ENCODE measurements at regions not wholly inside any gene's neighbourhood (a gene's known extent, or its start where the extent isn't known, plus 50 kb on each side); places are given as distances from the start of the nearest gene placed in this dataset.

DNA sequence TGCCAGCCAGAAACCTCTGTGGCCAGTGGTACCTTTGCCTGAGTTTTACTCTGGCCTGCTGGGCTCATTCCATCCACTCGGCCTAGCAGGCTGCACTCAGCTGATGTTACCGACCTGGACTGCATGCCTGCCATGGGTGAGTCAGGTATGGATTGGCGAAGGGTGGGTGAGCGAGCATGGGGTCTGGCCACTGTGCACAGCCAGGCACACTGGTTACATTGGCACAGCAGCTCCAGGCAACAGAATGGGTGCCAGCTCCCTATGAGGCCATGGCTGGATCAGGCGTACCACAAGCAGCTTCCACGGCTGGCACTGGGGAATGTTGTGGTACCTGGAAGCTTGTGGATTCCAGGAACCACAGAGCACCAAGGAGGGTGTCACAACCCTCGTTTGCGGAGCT is 685.7 kb downstream of the SLC16A7 start:
- ChIA-PET CTCF (no interaction called here), POLR2A (no interaction called here)
- Mint-ChIP-seq H3K4me3 (no peak overlapping the region), H3K36me3 (no peaks in the 10 kb centered on the region), H3K9me3 (peaks cover 6% of the 10 kb centered on the region; the same call in 1 of the 2 replicates), H3K4me1 (peaks cover 4% of the 10 kb centered on the region), H3K27me3 (ENCODE audit: low read depth) (no peaks in the 10 kb centered on the region), H3K27ac (no peak overlapping the region)
- DNase-seq (ENCODE audit: low spot score) (no peak), ATAC-seq (no peak)
- TF ChIP-seq, protein P1, sequence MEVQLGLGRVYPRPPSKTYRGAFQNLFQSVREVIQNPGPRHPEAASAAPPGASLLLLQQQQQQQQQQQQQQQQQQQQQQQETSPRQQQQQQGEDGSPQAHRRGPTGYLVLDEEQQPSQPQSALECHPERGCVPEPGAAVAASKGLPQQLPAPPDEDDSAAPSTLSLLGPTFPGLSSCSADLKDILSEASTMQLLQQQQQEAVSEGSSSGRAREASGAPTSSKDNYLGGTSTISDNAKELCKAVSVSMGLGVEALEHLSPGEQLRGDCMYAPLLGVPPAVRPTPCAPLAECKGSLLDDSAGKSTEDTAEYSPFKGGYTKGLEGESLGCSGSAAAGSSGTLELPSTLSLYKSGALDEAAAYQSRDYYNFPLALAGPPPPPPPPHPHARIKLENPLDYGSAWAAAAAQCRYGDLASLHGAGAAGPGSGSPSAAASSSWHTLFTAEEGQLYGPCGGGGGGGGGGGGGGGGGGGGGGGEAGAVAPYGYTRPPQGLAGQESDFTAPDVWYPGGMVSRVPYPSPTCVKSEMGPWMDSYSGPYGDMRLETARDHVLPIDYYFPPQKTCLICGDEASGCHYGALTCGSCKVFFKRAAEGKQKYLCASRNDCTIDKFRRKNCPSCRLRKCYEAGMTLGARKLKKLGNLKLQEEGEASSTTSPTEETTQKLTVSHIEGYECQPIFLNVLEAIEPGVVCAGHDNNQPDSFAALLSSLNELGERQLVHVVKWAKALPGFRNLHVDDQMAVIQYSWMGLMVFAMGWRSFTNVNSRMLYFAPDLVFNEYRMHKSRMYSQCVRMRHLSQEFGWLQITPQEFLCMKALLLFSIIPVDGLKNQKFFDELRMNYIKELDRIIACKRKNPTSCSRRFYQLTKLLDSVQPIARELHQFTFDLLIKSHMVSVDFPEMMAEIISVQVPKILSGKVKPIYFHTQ (CRISPR knock-in tag; IDR thresholded peaks at IDR 0.05): no peak
- TF ChIP-seq ZNF138 (CRISPR knock-in tag; conservative IDR thresholded peaks at IDR 0.05): no peak
- TF ChIP-seq, protein P2, sequence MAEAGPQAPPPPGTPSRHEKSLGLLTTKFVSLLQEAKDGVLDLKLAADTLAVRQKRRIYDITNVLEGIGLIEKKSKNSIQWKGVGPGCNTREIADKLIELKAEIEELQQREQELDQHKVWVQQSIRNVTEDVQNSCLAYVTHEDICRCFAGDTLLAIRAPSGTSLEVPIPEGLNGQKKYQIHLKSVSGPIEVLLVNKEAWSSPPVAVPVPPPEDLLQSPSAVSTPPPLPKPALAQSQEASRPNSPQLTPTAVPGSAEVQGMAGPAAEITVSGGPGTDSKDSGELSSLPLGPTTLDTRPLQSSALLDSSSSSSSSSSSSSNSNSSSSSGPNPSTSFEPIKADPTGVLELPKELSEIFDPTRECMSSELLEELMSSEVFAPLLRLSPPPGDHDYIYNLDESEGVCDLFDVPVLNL (CRISPR knock-in tag; IDR thresholded peaks at IDR 0.05; ENCODE audit: borderline replicate concordance, low read depth): no peak
- TF ChIP-seq FOXK1 (CRISPR knock-in tag; IDR thresholded peaks at IDR 0.05): no peak
- TF ChIP-seq, protein P3, sequence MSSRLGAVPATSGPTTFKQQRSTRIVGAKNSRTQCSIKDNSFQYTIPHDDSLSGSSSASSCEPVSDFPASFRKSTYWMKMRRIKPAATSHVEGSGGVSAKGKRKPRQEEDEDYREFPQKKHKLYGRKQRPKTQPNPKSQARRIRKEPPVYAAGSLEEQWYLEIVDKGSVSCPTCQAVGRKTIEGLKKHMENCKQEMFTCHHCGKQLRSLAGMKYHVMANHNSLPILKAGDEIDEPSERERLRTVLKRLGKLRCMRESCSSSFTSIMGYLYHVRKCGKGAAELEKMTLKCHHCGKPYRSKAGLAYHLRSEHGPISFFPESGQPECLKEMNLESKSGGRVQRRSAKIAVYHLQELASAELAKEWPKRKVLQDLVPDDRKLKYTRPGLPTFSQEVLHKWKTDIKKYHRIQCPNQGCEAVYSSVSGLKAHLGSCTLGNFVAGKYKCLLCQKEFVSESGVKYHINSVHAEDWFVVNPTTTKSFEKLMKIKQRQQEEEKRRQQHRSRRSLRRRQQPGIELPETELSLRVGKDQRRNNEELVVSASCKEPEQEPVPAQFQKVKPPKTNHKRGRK (CRISPR knock-in tag; IDR thresholded peaks at IDR 0.05; ENCODE audit: borderline replicate concordance): no peak
- TF ChIP-seq JAZF1 (CRISPR knock-in tag; IDR thresholded peaks at IDR 0.05): no peak
- TF ChIP-seq, protein P4, sequence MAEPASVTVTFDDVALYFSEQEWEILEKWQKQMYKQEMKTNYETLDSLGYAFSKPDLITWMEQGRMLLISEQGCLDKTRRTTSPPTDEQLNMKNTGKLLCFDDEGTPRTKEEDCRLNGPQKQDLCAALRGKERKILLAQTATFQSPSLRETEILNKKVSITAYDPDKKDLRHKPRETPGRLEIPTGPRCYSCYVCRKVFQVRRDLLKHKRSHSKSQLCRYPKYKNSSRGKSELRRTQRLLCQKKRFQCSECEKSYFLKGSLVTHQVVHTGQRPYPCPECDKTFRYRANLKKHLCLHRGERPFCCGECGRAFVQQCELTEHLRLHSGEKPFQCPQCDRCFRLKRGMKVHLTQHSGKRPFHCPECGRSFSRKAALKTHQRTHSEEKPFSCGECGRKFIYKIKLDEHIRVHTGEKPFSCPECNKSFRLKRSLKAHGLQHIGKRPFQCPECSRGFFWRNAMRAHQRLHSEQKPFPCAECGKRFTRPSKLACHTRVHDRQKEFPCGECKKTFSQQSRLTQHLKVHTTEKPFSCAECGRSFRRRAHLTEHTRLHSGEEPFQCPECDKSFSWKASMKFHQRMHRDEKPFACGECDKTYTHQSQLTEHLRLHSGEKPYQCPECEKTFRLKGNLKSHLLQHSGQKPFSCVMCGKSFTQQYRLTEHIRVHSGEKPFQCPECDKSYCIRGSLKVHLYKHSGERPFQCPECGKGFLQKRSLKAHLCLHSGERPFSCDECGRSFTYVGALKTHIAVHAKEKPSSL (CRISPR knock-in tag; conservative IDR thresholded peaks at IDR 0.05): no peak
- TF ChIP-seq, protein P5, sequence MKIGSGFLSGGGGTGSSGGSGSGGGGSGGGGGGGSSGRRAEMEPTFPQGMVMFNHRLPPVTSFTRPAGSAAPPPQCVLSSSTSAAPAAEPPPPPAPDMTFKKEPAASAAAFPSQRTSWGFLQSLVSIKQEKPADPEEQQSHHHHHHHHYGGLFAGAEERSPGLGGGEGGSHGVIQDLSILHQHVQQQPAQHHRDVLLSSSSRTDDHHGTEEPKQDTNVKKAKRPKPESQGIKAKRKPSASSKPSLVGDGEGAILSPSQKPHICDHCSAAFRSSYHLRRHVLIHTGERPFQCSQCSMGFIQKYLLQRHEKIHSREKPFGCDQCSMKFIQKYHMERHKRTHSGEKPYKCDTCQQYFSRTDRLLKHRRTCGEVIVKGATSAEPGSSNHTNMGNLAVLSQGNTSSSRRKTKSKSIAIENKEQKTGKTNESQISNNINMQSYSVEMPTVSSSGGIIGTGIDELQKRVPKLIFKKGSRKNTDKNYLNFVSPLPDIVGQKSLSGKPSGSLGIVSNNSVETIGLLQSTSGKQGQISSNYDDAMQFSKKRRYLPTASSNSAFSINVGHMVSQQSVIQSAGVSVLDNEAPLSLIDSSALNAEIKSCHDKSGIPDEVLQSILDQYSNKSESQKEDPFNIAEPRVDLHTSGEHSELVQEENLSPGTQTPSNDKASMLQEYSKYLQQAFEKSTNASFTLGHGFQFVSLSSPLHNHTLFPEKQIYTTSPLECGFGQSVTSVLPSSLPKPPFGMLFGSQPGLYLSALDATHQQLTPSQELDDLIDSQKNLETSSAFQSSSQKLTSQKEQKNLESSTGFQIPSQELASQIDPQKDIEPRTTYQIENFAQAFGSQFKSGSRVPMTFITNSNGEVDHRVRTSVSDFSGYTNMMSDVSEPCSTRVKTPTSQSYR (CRISPR knock-in tag; IDR thresholded peaks at IDR 0.05): no peak
- no peak for TF ChIP-seq ZNF423 (CRISPR knock-in tag; IDR thresholded peaks at IDR 0.05)
- no peak for TF ChIP-seq HMGA2 (CRISPR knock-in tag; IDR thresholded peaks at IDR 0.05)
- no peak for TF ChIP-seq MAX (CRISPR knock-in tag; IDR thresholded peaks at IDR 0.05)
- no peak for TF ChIP-seq TEAD1 (CRISPR knock-in tag; IDR thresholded peaks at IDR 0.05)
- no peak for TF ChIP-seq TP53 (CRISPR knock-in tag; IDR thresholded peaks at IDR 0.05)

- Mint-ChIP-seq H3K9me3 (peaks cover 53% of the 10 kb centered on the region), H3K36me3 (peaks cover 36% of the 10 kb centered on the region), H3K27ac (no peak overlapping the region), H3K27me3 (ENCODE audit: low read depth) (no peaks in the 10 kb centered on the region), H3K4me1 (no peaks in the 10 kb centered on the region), H3K4me3 (no peak overlapping the region)
- ATAC-seq (no peak), DNase-seq (ENCODE audit: low spot score) (no peak)
- ChIA-PET CTCF (no interaction called here), POLR2A (no interaction called here)
- TF ChIP-seq FOXP1 (CRISPR knock-in tag; IDR thresholded peaks at IDR 0.05; ENCODE audit: borderline replicate concordance) (no peak), IRF2 (CRISPR knock-in tag; IDR thresholded peaks at IDR 0.05; ENCODE audit: borderline replicate concordance, low read depth) (no peak), IRF1 (CRISPR knock-in tag; IDR thresholded peaks at IDR 0.05) (no peak)
- TF ChIP-seq, protein P6, sequence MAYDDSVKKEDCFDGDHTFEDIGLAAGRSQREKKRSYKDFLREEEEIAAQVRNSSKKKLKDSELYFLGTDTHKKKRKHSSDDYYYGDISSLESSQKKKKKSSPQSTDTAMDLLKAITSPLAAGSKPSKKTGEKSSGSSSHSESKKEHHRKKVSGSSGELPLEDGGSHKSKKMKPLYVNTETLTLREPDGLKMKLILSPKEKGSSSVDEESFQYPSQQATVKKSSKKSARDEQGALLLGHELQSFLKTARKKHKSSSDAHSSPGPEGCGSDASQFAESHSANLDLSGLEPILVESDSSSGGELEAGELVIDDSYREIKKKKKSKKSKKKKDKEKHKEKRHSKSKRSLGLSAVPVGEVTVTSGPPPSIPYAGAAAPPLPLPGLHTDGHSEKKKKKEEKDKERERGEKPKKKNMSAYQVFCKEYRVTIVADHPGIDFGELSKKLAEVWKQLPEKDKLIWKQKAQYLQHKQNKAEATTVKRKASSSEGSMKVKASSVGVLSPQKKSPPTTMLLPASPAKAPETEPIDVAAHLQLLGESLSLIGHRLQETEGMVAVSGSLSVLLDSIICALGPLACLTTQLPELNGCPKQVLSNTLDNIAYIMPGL (CRISPR knock-in tag; IDR thresholded peaks at IDR 0.05): no peak
- TF ChIP-seq, protein P7, sequence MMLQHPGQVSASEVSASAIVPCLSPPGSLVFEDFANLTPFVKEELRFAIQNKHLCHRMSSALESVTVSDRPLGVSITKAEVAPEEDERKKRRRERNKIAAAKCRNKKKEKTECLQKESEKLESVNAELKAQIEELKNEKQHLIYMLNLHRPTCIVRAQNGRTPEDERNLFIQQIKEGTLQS (CRISPR knock-in tag; conservative IDR thresholded peaks at IDR 0.05): no peak
- TF ChIP-seq, protein P8, sequence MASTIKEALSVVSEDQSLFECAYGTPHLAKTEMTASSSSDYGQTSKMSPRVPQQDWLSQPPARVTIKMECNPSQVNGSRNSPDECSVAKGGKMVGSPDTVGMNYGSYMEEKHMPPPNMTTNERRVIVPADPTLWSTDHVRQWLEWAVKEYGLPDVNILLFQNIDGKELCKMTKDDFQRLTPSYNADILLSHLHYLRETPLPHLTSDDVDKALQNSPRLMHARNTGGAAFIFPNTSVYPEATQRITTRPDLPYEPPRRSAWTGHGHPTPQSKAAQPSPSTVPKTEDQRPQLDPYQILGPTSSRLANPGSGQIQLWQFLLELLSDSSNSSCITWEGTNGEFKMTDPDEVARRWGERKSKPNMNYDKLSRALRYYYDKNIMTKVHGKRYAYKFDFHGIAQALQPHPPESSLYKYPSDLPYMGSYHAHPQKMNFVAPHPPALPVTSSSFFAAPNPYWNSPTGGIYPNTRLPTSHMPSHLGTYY (CRISPR knock-in tag; IDR thresholded peaks at IDR 0.05): no peak
Observed at GRCh38 chr12:60290532-60290931, 694.7 kb downstream of the SLC16A7 start.
